HG02623 (cell line): ENCODE measurements at regions not wholly inside any gene's neighbourhood (a gene's known extent, or its start where the extent isn't known, plus 50 kb on each side); places are given as distances from the start of the nearest gene placed in this dataset.
"Not testable (repeated sequence)": the region's sequence is repeated elsewhere in the genome, so short reads cannot be mapped to it uniquely, and the experiment has no call there.

Experiments used
- ATAC-seq: cut with Tn5 transposase; IDR thresholded peaks from one replicate; pipeline ENCODE4 v1.9.1; 2021; ENCODE audit warnings: moderate library complexity; ENCODE audit not compliant: unreplicated experiment

- no peak for ATAC-seq
These were observed 608.1 kb downstream of the TYW1 start for GRCh38 chr7:67604461-67605386.

- ATAC-seq: no peak
These were observed 612.2 kb downstream of the TYW1 start for GRCh38 chr7:67608806-67609205.

- ATAC-seq: no peak
These were observed 614.3 kb downstream of the TYW1 start for GRCh38 chr7:67610897-67611296.

- no peak for ATAC-seq
These were observed 618.2 kb downstream of the TYW1 start for GRCh38 chr7:67614843-67615242.

GRCh38 chr7:67616517-67616916 lies 619.9 kb downstream of the TYW1 start:
- no peak for ATAC-seq

- no peak for ATAC-seq
These were observed 622.0 kb downstream of the TYW1 start for GRCh38 chr7:67618556-67619162.

- no peak for ATAC-seq
These were observed 622.5 kb downstream of the TYW1 start for GRCh38 chr7:67619175-67619574.

GRCh38 chr7:67620216-67620933 lies 623.7 kb downstream of the TYW1 start:
- ATAC-seq: no peak

GRCh38 chr7:67621704-67622103 lies 625.1 kb downstream of the TYW1 start:
- ATAC-seq: no peak

GRCh38 chr7:67625257-67625737 lies 628.7 kb downstream of the TYW1 start:
- ATAC-seq: no peak

GRCh38 chr7:67631476-67631875 lies 634.8 kb downstream of the TYW1 start:
- no peak for ATAC-seq

GRCh38 chr7:67635271-67635670 lies 638.6 kb downstream of the TYW1 start:
- ATAC-seq: no peak

GRCh38 chr7:67636348-67637022 lies 639.9 kb downstream of the TYW1 start:
- no peak for ATAC-seq

GRCh38 chr7:67637023-67637358 lies 640.4 kb downstream of the TYW1 start:
- ATAC-seq: no peak

- ATAC-seq: not testable (repeated sequence)
These were observed 645.9 kb downstream of the TYW1 start for GRCh38 chr7:67642542-67642941.

- ATAC-seq: no peak
These were observed 647.5 kb downstream of the TYW1 start for GRCh38 chr7:67644151-67644550.

GRCh38 chr7:67652937-67653336 lies 656.3 kb downstream of the TYW1 start:
- no peak for ATAC-seq

GRCh38 chr7:67653856-67654454 lies 657.3 kb downstream of the TYW1 start:
- no peak for ATAC-seq

GRCh38 chr7:67654642-67655041 lies 658.0 kb downstream of the TYW1 start:
- no peak for ATAC-seq

- ATAC-seq: no peak
These were observed 658.5 kb downstream of the TYW1 start for GRCh38 chr7:67655168-67655567.

- ATAC-seq: no peak
These were observed 662.5 kb downstream of the TYW1 start for GRCh38 chr7:67659091-67659490.
